HCT116 (cell line): ENCODE measurements at regions not wholly inside any gene's neighbourhood (a gene's known extent, or its start where the extent isn't known, plus 50 kb on each side); places are given as distances from the start of the nearest gene placed in this dataset.

Source experiments
- ATAC-seq: fragments of 200-7000 bp; cut with Tn5 transposase; 2 replicates; pipeline ENCODE4 v1.9.1; 2020; ENCODE audit warnings: mild to moderate bottlenecking, moderate library complexity
- BruUV-seq: library from RNA; stranded (reverse); fragments of 400-500 nt; replicated peaks from 2 replicates; lab custom pipeline; 2021; lab: Mats Ljungman, UMichigan
- CTCF ChIA-PET: fragments of 300-600 bp; sonication (Branson Sonifier 250); formaldehyde crosslinking; loops from one replicate; lab custom pipeline; 2021; ENCODE audit warnings: antibody characterized with exemption; lab: Charles Lee
- POLR2A ChIA-PET: fragments of 300-600, 350-600 bp; sonication (Branson Sonifier 250); formaldehyde crosslinking; loops from one replicate; lab custom pipeline; 2021; ENCODE audit warnings: antibody characterized with exemption; lab: Charles Lee
- RAD21 ChIA-PET, 2 experiments: fragments of 300-600 bp; sonication (Branson Sonifier 250); formaldehyde crosslinking; loops; one replicate each; lab custom pipeline; 2023; ENCODE audit warnings: low total read pairs in 2 of 2; ENCODE audit not compliant: uncharacterized antibody in 2 of 2, unreplicated experiment in 2 of 2, low non-redundant PET in 1 of 2; lab: Charles Lee
- DNase-seq: peaks from one replicate; pipeline ENCODE4 v3.0.0-alpha.2; 2010; ENCODE audit warnings: low read depth, low spot score
- H2AFZ ChIP-seq: fragments of 200-600 bp; shearing (Covaris generic), sonication (generic); 2 replicates; pipeline ENCODE4 v1.6.1; 2017; ENCODE audit warnings: low read depth, mixed run types, mixed read lengths, antibody characterized with exemption, low read length; ENCODE audit not compliant: poor library complexity, severe bottlenecking
- H3K27ac ChIP-seq: 2 replicates; pipeline ENCODE4 v1.5.1; 2012; ENCODE audit warnings: low read depth, low read length
- H3K27me3 ChIP-seq: fragments of 200-600 bp; sonication (generic); 2 replicates; pipeline ENCODE4 v1.6.1; 2016; ENCODE audit warnings: mixed run types, low read length, mixed read lengths; ENCODE audit not compliant: insufficient read depth
- H3K36me3 ChIP-seq, 2 experiments: fragments of 200-500 bp in 1 of 2; fragments of 200-600 bp in 1 of 2; sonication (Bioruptor generic) in 1 of 2; sonication (generic) in 1 of 2; 2 replicates each; pipeline versions ENCODE4 v1.5.1 to v1.6.1; 2014 to 2016; ENCODE audit warnings: low read length in 2 of 2, inconsistent platforms in 1 of 2, mixed read lengths in 1 of 2, mixed run types in 1 of 2; ENCODE audit not compliant: insufficient read depth in 2 of 2, control insufficient read depth in 1 of 2
- H3K4me1 ChIP-seq, 2 experiments: fragments of 200-600 bp in 1 of 2; sonication (generic) in 1 of 2; 2 replicates each; pipeline versions ENCODE4 v1.5.1 to v1.6.1; 2012 to 2017; ENCODE audit warnings: low read length in 2 of 2, inconsistent platforms in 1 of 2, mild to moderate bottlenecking in 1 of 2, mixed read lengths in 1 of 2, mixed run types in 1 of 2, moderate library complexity in 1 of 2; ENCODE audit not compliant: insufficient read depth in 2 of 2, control insufficient read depth in 1 of 2
- H3K4me2 ChIP-seq: fragments of 200-600 bp; sonication (generic); 2 replicates; pipeline ENCODE4 v1.6.1; 2017; ENCODE audit warnings: mixed run types, low read length, mixed read lengths
- H3K4me3 ChIP-seq, 2 experiments: fragments of 200-600 bp in 1 of 2; sonication (generic) in 1 of 2; replicated peaks in 1 of 2; 2 replicates each; pipeline ENCODE4 v1.5.1; 2011 to 2016; ENCODE audit warnings: low read length in 2 of 2, control low read depth in 1 of 2, low read depth in 1 of 2, mild to moderate bottlenecking in 1 of 2, mixed read lengths in 1 of 2, mixed run types in 1 of 2
- H3K79me2 ChIP-seq: fragments of 200-600 bp; sonication (generic); 2 replicates; pipeline ENCODE4 v1.6.1; 2017; ENCODE audit warnings: mild to moderate bottlenecking, mixed run types, low read length, moderate library complexity, mixed read lengths; ENCODE audit not compliant: insufficient read depth
- H3K9ac ChIP-seq: fragments of 200-600 bp; sonication (generic); 2 replicates; pipeline ENCODE4 v1.6.1; 2016; ENCODE audit warnings: low read length, mixed read lengths
- H3K9me2 ChIP-seq: fragments of 200-600 bp; sonication (generic), shearing (Covaris generic); 2 replicates; pipeline ENCODE4 v1.6.1; 2017; ENCODE audit warnings: mixed run types, mild to moderate bottlenecking, moderate library complexity; ENCODE audit not compliant: insufficient read depth
- H3K9me3 ChIP-seq, 2 experiments: fragments of 200-500 bp in 1 of 2; fragments of 200-600 bp in 1 of 2; sonication (Bioruptor generic) in 1 of 2; sonication (generic) in 1 of 2; 2 replicates each; pipeline ENCODE4 v1.6.1; 2014 to 2017; ENCODE audit warnings: low read length in 2 of 2, mixed read lengths in 2 of 2, inconsistent platforms in 1 of 2, low read depth in 1 of 2, mild to moderate bottlenecking in 1 of 2, mixed run types in 1 of 2, moderate library complexity in 1 of 2; ENCODE audit not compliant: control insufficient read depth in 1 of 2, insufficient read depth in 1 of 2
- H4K20me1 ChIP-seq: fragments of 200-600 bp; sonication (generic), shearing (Covaris generic); 2 replicates; pipeline ENCODE4 v1.6.1; 2017; ENCODE audit warnings: mixed run types, mild to moderate bottlenecking, moderate library complexity; ENCODE audit not compliant: insufficient read depth
- ATF3 ChIP-seq: IDR thresholded peaks from 2 replicates; pipeline ENCODE4 v1.6.1; 2012
- CEBPB ChIP-seq: IDR thresholded peaks from 2 replicates; pipeline ENCODE4 v1.6.1; 2012; ENCODE audit warnings: low read depth
- ELF1 ChIP-seq: IDR thresholded peaks from 2 replicates; pipeline ENCODE4 v1.6.1; 2012; ENCODE audit warnings: low read depth, borderline replicate concordance
- FOSL1 ChIP-seq: IDR thresholded peaks from 2 replicates; pipeline ENCODE4 v1.6.1; 2012; ENCODE audit warnings: low read depth
- RAD21 ChIP-seq: IDR thresholded peaks from 2 replicates; pipeline ENCODE4 v1.6.1; 2012; ENCODE audit warnings: low read depth, mild to moderate bottlenecking
- SIN3A ChIP-seq: IDR thresholded peaks from 2 replicates; pipeline ENCODE4 v1.6.1; 2012; ENCODE audit warnings: low read depth
- ZBTB33 ChIP-seq: IDR thresholded peaks from 2 replicates; pipeline ENCODE4 v1.6.1; 2011; ENCODE audit warnings: mild to moderate bottlenecking, low read length, moderate library complexity; ENCODE audit not compliant: insufficient replicate concordance; ENCODE audit errors: extremely low read depth
- ZFX ChIP-seq: fragments of 450-650 bp; IDR thresholded peaks from 2 replicates; pipeline ENCODE4 v1.6.1; 2017
- intact Hi-C: fragments of 100-400 bp; cut with micrococcal nuclease; formaldehyde crosslinking; loops from 2 replicates; pipeline ENCODE4 v1.10.0; 2022

GRCh38 chr2:238747557-238747956, 100.3 kb upstream of the TWIST2 start:
- no peak overlapping the region for H2AFZ ChIP-seq
- no TSS peak for BruUV-seq
- no peak overlapping the region for H3K9ac ChIP-seq
- no peaks in the 10 kb centered on the region for H3K79me2 ChIP-seq
- no peaks in the 10 kb centered on the region for H3K9me2 ChIP-seq
- ChIA-PET CTCF (no interaction called here), POLR2A (no interaction called here), RAD21 (no interaction called here)
- H3K4me1 ChIP-seq: no peaks in the 10 kb centered on the region
- intact Hi-C loops: no loop called here
- TF ChIP-seq RAD21 (no peak), ZBTB33 (no peak), FOSL1 (no peak), ELF1 (no peak), CEBPB (no peak), ZFX (no peak), ATF3 (no peak), SIN3A (no peak)
- no peak for ATAC-seq
- H3K36me3 ChIP-seq: no peaks in the 10 kb centered on the region
- DNase-seq: no peak
- no peak overlapping the region for H3K27ac ChIP-seq
- H4K20me1 ChIP-seq: no peaks in the 10 kb centered on the region
- H3K27me3 ChIP-seq: no peaks in the 10 kb centered on the region
- H3K4me3 ChIP-seq: no peak overlapping the region
- no peak overlapping the region for H3K4me2 ChIP-seq
- no peaks in the 10 kb centered on the region; a peak in 1 of 4 replicates for H3K9me3 ChIP-seq
